GM12892 (cell line): ENCODE measurements at regions not wholly inside any gene's neighbourhood (a gene's known extent, or its start where the extent isn't known, plus 50 kb on each side); places are given as distances from the start of the nearest gene placed in this dataset.
A peak's percentile ranks its signal among the peaks of the same experiment; 100 is the strongest.

Source experiments
- DNase-seq: peaks from one replicate; pipeline ENCODE4 v3.0.0; 2011; ENCODE audit not compliant: insufficient read length
- FAIRE-seq: peaks from 2 replicates; lab custom pipeline; 2011; peaks lifted over from hg19 to GRCh38; lab: Jason Lieb, UNC
- POLR2A ChIP-seq: IDR thresholded peaks from 2 replicates; pipeline ENCODE4 v1.6.1; 2011; ENCODE audit warnings: low read depth, low read length, control low read depth
- POLR2AphosphoS5 ChIP-seq: IDR thresholded peaks from 2 replicates; pipeline ENCODE4 v1.6.1; 2011; ENCODE audit warnings: low read depth, low read length, control low read depth
- TAF1 ChIP-seq: IDR thresholded peaks from 2 replicates; pipeline ENCODE4 v1.6.1; 2011; ENCODE audit warnings: low read depth, mild to moderate bottlenecking, control low read depth, low read length, borderline replicate concordance

DNA sequence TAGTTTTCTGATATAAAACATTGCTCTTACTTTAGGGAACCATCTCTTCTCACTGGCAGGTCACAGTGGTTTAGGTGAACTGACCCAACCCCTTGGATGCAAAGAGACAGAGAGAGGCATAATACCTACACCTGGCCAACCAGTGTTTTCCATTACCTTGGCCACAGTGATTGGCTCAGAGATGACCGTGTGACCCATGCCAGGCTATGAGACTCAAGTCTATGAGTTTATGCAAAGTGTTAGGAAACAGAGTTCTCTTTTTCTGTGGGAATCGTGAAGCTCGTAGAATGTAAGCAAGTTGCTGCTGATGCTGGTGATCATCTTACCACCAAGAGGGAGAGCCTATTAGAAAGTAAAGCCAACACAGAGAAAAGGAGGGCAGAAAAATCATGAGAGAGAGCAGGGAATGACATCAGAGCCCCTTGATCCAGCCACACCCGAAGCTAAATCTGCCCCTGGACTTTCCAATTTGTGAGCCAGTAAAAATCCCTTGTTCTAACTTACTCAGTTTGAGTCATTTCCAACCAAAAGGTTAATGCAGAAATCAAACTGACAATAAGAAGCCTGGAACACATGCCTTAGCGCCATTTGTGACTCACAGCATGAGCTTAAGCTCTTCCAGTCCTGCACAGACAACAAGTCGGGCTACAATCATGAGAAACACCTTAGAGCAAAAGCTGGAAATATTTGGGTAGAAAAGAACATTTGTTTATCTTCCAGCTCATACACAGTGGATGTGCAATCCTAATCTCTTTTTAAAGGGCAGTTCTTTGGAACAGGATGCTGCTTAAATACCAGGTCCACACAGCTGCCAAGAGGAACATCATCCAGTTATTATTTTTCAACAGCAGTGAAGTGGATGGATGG, 81.3 kb upstream of the KAZN start:
- FAIRE-seq (peak; percentile 88), DNase-seq (no peak)
- no peak for TF ChIP-seq POLR2AphosphoS5
- peak; percentile 67; the same call in 1 of the 2 replicates for TF ChIP-seq POLR2A

DNA sequence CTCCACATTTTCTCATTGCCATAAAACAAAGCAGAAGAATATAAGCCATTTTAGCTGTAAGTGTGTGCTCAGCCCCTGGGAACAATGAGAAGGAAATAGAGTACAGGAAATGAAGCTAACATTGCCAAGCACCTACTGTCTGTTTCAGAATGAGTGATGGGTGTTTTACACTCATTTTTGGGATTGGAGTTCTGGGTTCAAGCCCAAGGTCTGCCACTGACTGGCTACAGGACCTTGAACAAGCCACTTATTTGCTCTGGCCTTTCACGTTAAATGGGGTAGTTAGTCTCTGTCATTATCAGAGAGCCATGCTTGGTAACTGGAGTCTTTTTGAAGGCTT, 80.7 kb upstream of the KAZN start:
- FAIRE-seq = peak; percentile 78

DNA sequence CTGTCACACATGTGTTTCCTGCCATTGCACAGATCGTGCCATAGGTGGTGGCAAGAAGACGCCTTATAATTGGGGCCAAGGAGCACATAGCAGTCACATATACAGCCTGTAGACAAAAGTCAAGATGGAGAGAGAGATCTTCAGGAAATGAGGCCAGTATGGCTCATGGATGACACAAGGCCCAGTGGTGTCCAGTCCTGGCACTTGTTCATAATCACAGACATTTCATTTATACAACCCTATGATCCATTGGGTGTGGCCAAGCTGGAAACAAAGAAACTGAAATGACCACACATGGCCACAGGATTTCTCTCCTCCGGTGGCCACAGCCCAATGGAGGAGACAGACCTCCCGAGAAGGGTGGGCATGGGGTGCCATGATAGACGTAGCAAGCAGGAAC, 78.5 kb upstream of the KAZN start:
- TF ChIP-seq TAF1 (no peak), POLR2A (no peak; the same call in 1 of the 2 replicates), POLR2AphosphoS5 (no peak)
- FAIRE-seq = no peak

More for the DNA sequence above, 80.7 kb upstream of the KAZN start:
- TF ChIP-seq POLR2AphosphoS5 (no peak), POLR2A (peak; percentile 15; the same call in 1 of the 2 replicates)
- DNase-seq = no peak

DNA sequence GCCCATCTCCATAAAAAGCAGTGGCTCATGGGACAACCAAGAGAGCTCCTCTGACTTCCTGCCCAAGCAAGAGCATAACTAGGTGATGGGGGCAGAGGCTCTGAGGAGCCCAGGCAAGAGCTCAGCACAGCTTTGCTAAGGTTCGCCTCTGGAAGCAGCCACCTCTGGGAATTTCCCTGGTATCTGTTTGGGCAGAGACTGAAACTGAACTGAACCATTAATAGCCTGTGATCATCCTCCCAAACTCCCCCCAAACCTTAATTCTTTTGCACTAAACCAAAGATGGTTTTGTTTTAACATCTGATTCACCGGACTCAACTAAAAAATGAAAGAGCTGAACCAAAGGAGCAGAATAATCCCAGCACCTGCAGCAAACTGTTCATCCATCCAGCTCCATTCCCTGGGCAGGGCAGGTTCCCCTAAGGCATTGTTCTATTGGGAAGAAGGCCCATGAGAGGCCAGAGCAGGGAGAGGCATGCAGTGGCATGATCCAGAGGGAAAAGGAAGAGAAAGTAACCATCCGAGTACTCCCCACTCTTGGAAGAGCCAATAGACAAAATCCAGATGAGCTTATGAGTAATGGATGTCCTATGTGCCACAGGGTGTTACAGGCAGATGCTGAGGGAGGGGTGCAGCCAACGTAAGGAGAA, 77.8 kb upstream of the KAZN start:
- TF ChIP-seq POLR2A = no peak
- no peak for TF ChIP-seq POLR2AphosphoS5
- TF ChIP-seq TAF1 = no peak
- DNase-seq = no peak
- peak; percentile 78 for FAIRE-seq

More for the DNA sequence above, 78.5 kb upstream of the KAZN start:
- DNase-seq = no peak

DNA sequence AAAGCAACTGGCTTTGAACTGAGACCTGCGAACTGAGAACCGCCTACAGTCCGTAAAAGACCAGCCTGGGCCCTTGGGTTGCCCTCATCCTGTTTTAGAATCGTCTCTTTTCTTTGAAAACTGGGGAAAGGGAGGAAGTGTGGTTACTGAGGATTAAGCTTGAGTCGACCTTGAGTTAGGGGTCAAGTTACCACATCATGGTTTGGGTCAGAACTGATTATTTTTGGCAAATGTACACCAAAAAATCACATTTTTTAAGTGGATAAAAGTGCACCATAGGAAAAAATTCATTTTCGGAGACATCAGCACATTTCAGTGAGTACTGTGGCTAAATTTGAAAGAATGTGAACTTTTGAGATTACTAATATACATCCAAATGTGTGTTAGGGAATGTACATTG, 76.9 kb upstream of the KAZN start:
- DNase-seq (no peak), FAIRE-seq (peak; percentile 14)

DNA sequence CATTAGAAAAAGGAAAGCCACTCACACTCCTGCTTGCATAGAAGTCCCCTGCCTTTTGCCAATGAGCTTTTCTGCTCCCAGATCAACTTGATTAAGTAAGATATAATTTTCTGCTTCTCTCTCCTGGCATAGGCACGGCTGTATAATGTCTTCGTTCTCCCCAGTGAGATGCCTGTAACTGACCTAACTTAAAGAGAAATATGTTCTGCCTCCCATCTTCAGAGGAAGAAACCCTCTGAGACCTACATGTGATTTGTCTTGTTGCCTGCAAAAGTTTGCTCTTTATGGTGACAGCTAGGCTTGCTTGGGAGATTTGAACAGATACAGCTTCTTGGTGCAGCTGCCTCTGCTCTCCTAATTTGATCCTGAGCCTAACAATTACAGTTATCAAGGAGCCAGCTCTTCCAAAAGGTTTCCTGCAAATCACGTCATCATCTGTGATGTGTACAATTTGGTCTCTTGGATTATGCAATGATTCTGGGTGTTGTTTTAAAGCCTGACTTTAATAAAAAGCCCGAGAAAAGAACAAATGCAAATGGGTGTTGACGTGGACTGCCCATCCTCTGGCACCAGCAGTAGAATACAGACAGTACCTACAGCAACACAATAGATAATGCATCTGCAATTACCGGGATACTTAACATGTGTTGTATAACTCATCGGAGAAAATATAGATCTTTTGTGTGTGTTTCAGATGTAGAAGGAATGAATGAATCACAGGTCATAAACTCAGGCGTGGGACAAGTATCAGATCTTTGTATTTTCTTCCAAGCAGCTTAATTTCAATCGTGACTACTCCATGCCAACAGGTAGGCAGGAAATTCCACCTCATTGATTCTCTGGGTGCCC, 76.2 kb upstream of the KAZN start:
- DNase-seq = no peak
- TF ChIP-seq TAF1 = no peak
- TF ChIP-seq POLR2A = no peak
- no peak for TF ChIP-seq POLR2AphosphoS5
- FAIRE-seq = peak; percentile 90

More for the DNA sequence above, 76.9 kb upstream of the KAZN start:
- TF ChIP-seq TAF1 (no peak), POLR2A (no peak), POLR2AphosphoS5 (no peak)

DNA sequence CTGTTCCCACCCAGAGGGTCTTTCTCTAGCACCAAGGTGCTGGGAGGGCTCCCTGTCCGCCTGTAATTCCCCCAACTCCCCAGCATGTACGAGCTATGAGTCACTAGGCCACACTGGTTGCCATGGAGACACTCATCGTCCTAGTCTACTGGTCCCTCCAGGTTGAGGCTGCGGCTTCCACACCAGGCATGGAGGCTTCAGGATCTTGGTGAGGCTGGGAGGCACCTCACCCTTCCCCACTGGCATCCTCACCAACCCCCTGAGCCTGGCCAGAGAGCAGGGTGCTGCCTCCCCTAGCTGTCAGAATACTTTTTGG, 75.6 kb upstream of the KAZN start:
- peak; percentile 94 for FAIRE-seq
- DNase-seq = peak; percentile 36
- no peak for TF ChIP-seq POLR2AphosphoS5
- TF ChIP-seq TAF1 = no peak

DNA sequence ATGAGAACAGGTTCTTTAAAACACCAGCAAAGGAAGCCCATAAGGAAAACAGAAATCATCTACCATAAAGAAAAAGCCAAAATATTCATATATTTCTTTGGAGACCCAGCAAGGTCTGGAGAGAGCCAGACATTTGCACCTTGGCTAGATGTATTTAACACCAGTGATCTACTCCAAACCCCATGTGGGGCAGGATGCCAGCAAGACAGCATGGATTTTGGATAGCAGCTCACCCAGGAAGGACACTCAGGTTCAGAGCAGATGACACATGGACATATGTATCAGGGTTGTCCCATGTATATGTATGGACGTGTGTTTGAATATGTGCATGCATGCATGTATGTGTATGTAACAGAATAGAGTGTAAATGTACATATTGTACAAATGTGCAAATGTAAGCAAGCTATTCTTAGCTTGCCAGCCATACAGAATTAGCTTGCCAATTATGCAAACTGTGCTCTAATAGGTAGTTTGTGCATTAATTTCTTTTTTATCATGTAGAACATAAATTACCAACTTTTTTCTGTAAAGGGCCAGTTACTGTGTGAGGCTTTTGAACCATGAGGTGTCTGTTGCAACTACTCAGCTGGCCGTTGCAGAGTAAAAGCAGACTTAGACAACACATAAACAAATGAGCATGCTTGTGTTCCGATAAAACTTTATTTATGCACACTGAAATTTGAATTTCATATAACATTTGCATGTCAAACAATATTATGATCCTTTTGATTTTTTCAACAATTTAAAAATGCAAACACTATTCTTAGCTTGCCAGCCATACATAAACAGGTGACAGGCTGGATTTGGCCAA, 73.5 kb upstream of the KAZN start:
- FAIRE-seq = no peak
- no peak for DNase-seq
- TF ChIP-seq TAF1 = no peak
- no peak for TF ChIP-seq POLR2A
- TF ChIP-seq POLR2AphosphoS5 = no peak

DNA sequence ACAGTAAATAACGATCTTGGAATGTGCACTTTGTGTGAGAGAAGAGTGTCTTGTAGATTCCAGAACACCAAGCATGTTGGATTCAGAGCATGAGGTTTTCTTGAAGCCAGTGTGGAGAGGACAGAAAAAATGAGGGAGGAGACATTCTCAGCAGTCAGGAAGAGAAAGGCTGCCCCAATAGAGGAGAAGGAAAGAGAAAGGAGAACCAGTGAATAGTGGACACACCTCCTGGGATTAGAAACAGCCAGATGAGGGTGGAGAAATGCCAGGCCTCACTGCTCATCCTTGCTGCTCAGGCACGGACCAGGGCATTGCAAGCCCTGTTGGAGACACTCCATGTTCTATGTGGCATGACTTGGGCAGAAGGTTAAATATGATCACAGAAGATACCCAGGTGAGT, 69.0 kb upstream of the KAZN start:
- DNase-seq = no peak
- no peak for FAIRE-seq

DNA sequence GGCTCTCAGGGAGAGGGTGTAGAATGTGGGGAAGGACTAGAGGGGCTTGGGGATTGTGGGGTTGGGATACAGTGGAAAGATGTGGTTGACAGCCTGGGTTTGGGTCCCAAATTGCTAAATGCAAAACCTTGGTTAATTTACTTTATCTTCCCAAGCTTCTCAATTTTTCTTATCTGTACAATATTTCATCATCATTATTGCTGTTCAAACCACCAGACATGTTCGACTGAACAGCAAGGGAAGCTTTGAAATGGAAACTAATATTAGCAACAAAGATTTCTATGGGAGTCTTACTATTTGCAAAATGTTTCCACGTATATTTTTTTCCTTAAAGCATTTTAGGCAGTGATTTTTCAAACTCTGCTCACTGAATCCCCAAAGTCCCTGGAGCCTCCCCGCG, 67.0 kb upstream of the KAZN start:
- TF ChIP-seq TAF1 = no peak
- no peak for TF ChIP-seq POLR2A
- TF ChIP-seq POLR2AphosphoS5 = no peak
- no peak for DNase-seq
- no peak for FAIRE-seq

More for the DNA sequence above, 69.0 kb upstream of the KAZN start:
- TF ChIP-seq POLR2AphosphoS5 = no peak
- no peak for TF ChIP-seq POLR2A
- TF ChIP-seq TAF1 = no peak

DNA sequence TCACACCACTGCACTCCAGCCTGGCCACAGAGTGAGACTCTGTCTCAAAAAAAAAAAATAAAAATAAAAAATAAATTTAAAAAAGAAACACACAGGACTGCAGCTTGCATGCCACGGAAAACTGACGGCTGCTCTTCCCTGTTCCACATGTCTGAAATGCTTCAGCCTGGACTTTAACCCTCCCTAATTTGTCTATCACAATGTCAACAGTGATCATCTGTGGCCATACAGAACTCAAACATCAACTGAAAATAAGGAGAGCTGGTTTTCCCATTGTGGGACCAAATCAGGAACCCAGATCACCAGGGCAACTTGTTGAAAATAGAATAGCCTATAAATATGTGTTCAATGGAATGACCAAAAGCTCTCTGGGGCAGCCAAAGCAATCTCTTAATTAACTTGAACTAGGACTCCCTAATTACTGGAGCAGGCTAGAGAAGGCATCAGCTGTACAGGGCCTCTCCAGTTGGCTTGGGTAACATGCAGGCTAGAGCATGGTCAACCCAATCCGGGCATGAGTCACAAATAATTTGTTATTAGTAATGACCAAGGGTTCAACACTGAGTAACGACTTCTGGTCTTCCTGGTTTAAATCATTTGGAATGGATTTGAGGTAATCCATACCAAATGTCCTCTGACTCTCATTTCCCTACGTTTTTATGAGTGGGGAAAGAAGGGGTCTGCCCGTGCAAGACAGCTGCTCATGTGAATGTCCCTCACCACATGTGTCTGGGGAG, 62.7 kb upstream of the KAZN start:
- DNase-seq (no peak), FAIRE-seq (no peak)
- no peak for TF ChIP-seq POLR2A
- no peak for TF ChIP-seq TAF1
- TF ChIP-seq POLR2AphosphoS5 = no peak
